ENCODE measurements at regions not wholly inside any gene's neighbourhood (a gene's known extent, or its start where the extent isn't known, plus 50 kb on each side); places are given as distances from the start of the nearest gene placed in this dataset.

DNA sequence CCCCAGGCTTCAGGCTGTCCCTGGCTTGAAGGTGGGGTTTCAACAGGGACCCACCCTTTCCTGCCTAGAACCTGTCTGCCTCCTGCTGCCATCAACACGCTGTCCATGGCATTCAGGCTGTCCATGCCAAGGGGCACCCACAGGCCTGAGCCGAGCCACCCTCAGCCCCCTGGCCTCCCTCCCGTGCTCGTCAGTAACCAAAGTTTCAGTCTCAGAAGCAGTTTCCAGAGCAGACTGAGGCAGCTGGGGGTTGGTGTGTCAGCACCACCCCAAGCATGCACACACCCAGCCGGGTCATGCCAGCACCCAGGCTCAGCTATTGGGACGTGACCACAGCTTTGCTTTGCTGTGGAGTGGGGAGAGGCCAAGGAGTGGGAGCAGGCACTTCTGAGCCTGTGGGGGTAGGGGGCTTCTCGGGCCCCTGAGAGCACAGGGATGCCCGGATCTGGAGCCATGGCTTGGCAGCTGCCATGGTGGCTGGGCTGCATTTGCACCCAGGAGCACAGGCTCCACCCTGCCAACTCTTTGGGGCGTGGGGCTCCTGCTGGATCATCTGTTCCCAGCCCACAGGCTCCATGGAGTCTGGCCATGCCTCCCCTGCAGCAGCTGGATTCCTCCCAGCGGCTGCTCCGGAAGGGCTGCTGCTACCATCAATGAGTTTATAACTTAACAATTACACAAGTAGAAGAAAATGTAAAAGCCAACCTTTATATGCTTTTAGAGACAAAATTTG is 314.5 kb upstream of the SEMA3C start:
- H3K36me3 ChIP-seq (ENCODE audit: insufficient read depth, low read length) = no peaks in the 10 kb centered on the region
- ChIA-PET CTCF (no interaction called here), POLR2A (no interaction called here)
- Mint-ChIP-seq H3K4me1 (ENCODE audit: low read depth) (no peaks in the 10 kb centered on the region), H3K4me3 (no peak overlapping the region), H3K27ac (no peak overlapping the region), H3K9me3 (peaks cover 3% of the 10 kb centered on the region), H3K27me3 (no peaks in the 10 kb centered on the region), H3K36me3 (ENCODE audit: low read depth) (no peaks in the 10 kb centered on the region)
- H3K27me3 ChIP-seq (ENCODE audit: control insufficient read depth in 1 of 2, insufficient read depth in 2 of 2, low read length in 2 of 2) = no peaks in the 10 kb centered on the region
- no peaks in the 10 kb centered on the region for H3K4me1 ChIP-seq (ENCODE audit: insufficient read depth, low read length)
- TF ChIP-seq, protein P1, sequence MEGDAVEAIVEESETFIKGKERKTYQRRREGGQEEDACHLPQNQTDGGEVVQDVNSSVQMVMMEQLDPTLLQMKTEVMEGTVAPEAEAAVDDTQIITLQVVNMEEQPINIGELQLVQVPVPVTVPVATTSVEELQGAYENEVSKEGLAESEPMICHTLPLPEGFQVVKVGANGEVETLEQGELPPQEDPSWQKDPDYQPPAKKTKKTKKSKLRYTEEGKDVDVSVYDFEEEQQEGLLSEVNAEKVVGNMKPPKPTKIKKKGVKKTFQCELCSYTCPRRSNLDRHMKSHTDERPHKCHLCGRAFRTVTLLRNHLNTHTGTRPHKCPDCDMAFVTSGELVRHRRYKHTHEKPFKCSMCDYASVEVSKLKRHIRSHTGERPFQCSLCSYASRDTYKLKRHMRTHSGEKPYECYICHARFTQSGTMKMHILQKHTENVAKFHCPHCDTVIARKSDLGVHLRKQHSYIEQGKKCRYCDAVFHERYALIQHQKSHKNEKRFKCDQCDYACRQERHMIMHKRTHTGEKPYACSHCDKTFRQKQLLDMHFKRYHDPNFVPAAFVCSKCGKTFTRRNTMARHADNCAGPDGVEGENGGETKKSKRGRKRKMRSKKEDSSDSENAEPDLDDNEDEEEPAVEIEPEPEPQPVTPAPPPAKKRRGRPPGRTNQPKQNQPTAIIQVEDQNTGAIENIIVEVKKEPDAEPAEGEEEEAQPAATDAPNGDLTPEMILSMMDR (IDR thresholded peaks at IDR 0.05) = no peak
- H3K4me3 ChIP-seq (ENCODE audit: low read length) = no peak overlapping the region
- peaks cover 0 to 21% of the 10 kb centered on the region in 2 experiments for H3K9me3 ChIP-seq (ENCODE audit: control insufficient read depth in 1 of 2, insufficient read depth in 1 of 2, low read length in 2 of 2)
- intact Hi-C loops (cut with DNase I, micrococcal nuclease) = no loop called here
- ATAC-seq (ENCODE audit: poor library complexity) = no peak
- no peak overlapping the region for H3K27ac ChIP-seq (ENCODE audit: low read depth in 1 of 2, low read length in 2 of 2)
- no peak for DNase-seq

DNA sequence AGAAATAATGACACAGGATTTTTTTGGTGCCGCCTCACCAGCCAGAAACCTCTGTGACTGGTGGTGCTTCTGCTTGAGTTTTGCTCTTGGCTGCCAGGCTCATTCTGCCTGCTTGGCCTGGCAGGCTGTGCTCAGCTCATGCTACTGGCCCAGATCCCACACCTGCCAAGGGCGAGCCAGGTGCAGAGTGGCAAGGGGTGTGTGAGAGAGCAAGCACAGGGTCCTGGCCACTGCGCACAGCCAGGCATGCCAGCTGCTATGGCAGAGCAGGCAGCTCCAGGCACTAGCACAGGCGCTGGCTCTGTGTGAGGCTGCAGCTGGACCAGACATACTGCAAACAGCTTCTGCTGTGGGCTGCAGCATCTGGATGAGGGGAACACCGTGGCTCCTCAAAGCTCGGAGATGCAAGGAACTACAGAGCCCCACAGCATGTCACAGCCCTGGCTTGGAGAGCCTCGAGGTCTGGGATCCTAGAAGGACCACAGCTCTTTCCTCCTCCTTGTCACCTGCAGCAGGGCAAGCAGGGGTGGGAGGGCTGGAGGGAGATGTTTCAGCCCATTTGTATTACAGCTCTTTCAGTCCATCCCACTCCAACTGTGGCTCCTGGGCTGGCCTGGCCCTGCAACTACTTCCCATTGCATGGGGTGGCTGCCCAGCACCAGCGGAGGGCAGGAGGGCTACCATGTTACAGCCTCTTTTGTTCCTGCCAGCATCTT is 313.4 kb upstream of the SEMA3C start:
- Histone ChIP-seq H3K4me3 (ENCODE audit: low read length) (no peak overlapping the region), H3K27ac (ENCODE audit: low read depth in 1 of 2, low read length in 2 of 2) (no peak overlapping the region), H3K4me1 (ENCODE audit: insufficient read depth, low read length) (no peaks in the 10 kb centered on the region), H3K36me3 (ENCODE audit: insufficient read depth, low read length) (no peaks in the 10 kb centered on the region), H3K9me3 (ENCODE audit: control insufficient read depth in 1 of 2, insufficient read depth in 1 of 2, low read length in 2 of 2) (peaks cover 0 to 21% of the 10 kb centered on the region in 2 experiments), H3K27me3 (ENCODE audit: control insufficient read depth in 1 of 2, insufficient read depth in 2 of 2, low read length in 2 of 2) (no peaks in the 10 kb centered on the region)
- H3K36me3 Mint-ChIP-seq (ENCODE audit: low read depth) = no peaks in the 10 kb centered on the region
- intact Hi-C loops (cut with DNase I, micrococcal nuclease) = no loop called here
- TF ChIP-seq, protein P1 (IDR thresholded peaks at IDR 0.05) = no peak
- ATAC-seq (ENCODE audit: poor library complexity) (no peak), DNase-seq (no peak)
- H3K27ac Mint-ChIP-seq = no peak overlapping the region
- ChIA-PET POLR2A (no interaction called here), CTCF (no interaction called here)
- no peaks in the 10 kb centered on the region for H3K9me3 Mint-ChIP-seq
- H3K4me1 Mint-ChIP-seq (ENCODE audit: low read depth) = no peaks in the 10 kb centered on the region
- H3K27me3 Mint-ChIP-seq = no peaks in the 10 kb centered on the region
- no peak overlapping the region for H3K4me3 Mint-ChIP-seq

GRCh38 chr7:81231301-81231838 is 312.5 kb upstream of the SEMA3C start:
- Mint-ChIP-seq H3K9me3 (no peaks in the 10 kb centered on the region), H3K36me3 (ENCODE audit: low read depth) (no peaks in the 10 kb centered on the region), H3K4me3 (no peak overlapping the region), H3K27me3 (no peaks in the 10 kb centered on the region), H3K4me1 (ENCODE audit: low read depth) (no peaks in the 10 kb centered on the region), H3K27ac (no peak overlapping the region)
- ATAC-seq (ENCODE audit: poor library complexity) (no peak), DNase-seq (no peak)
- TF ChIP-seq, protein P1 (IDR thresholded peaks at IDR 0.05) = no peak
- intact Hi-C loops (cut with DNase I, micrococcal nuclease) = no loop called here
- CTCF ChIA-PET = no interaction called here
- Histone ChIP-seq H3K4me1 (ENCODE audit: insufficient read depth, low read length) (no peaks in the 10 kb centered on the region), H3K4me3 (ENCODE audit: low read length) (no peak overlapping the region), H3K36me3 (ENCODE audit: insufficient read depth, low read length) (no peaks in the 10 kb centered on the region), H3K9me3 (ENCODE audit: control insufficient read depth in 1 of 2, insufficient read depth in 1 of 2, low read length in 2 of 2) (peaks cover 0 to 18% of the 10 kb centered on the region in 2 experiments), H3K27ac (ENCODE audit: low read depth in 1 of 2, low read length in 2 of 2) (no peak overlapping the region), H3K27me3 (ENCODE audit: control insufficient read depth in 1 of 2, insufficient read depth in 2 of 2, low read length in 2 of 2) (no peaks in the 10 kb centered on the region)
- POLR2A ChIA-PET = no interaction called here
